SK-N-SH (cell line): ENCODE measurements at regions not wholly inside any gene's neighbourhood (a gene's known extent, or its start where the extent isn't known, plus 50 kb on each side); places are given as distances from the start of the nearest gene placed in this dataset.

Experiments used
- CTCF ChIA-PET: fragments of 300-600, 350-600 bp; formaldehyde crosslinking; extraction: SDS; loops from one replicate; lab custom pipeline; 2021; lab: Yijun Ruan, JAX
- POLR2A ChIA-PET: fragments of 350-600 bp; sonication (Branson Sonifier 250); formaldehyde crosslinking; extraction: SDS; loops from one replicate; lab custom pipeline; 2020; ENCODE audit warnings: antibody characterized with exemption, inconsistent platforms; lab: Yijun Ruan, JAX
- DNase-seq: peaks from one replicate; pipeline ENCODE4 v3.0.0; 2012
- H2AFZ ChIP-seq: fragments of 200-600 bp; sonication (generic); 2 replicates; pipeline ENCODE4 v1.8.1; 2016; ENCODE audit warnings: antibody characterized with exemption, mild to moderate bottlenecking, low read depth
- H3F3A ChIP-seq: fragments of 200-600 bp; sonication (generic); replicated peaks from 2 replicates; pipeline ENCODE3; 2016; ENCODE audit warnings: antibody characterized with exemption, mild to moderate bottlenecking; ENCODE audit not compliant: insufficient read depth
- H3K27ac ChIP-seq, 2 experiments: fragments of 200-500 bp in 1 of 2; fragments of 200-600 bp in 1 of 2; sonication (Bioruptor generic) in 1 of 2; sonication (generic), shearing (Covaris generic) in 1 of 2; 2 replicates each; pipeline versions ENCODE4 v1.5.1 to v1.6.1; 2014 to 2016; ENCODE audit warnings: low read depth in 2 of 2, inconsistent platforms in 1 of 2, low read length in 1 of 2, mild to moderate bottlenecking in 1 of 2, mixed read lengths in 1 of 2
- H3K27me3 ChIP-seq: fragments of 200-600 bp; sonication (generic), shearing (Covaris generic); 2 replicates; pipeline ENCODE4 v1.6.1; 2016; ENCODE audit warnings: mixed run types; ENCODE audit not compliant: insufficient read depth
- H3K36me3 ChIP-seq, 2 experiments: fragments of 200-500 bp in 1 of 2; fragments of 200-600 bp in 1 of 2; sonication (Bioruptor generic) in 1 of 2; sonication (generic) in 1 of 2; replicated peaks in 1 of 2; 2 replicates each; pipeline versions ENCODE3 to v1.5.1; 2014 to 2016; ENCODE audit warnings: low read length in 1 of 2, mild to moderate bottlenecking in 1 of 2; ENCODE audit not compliant: insufficient read depth in 2 of 2, control insufficient read depth in 1 of 2
- H3K4me1 ChIP-seq, 2 experiments: fragments of 200-500 bp in 1 of 2; fragments of 200-600 bp in 1 of 2; sonication (Bioruptor generic) in 1 of 2; sonication (generic), shearing (Covaris generic) in 1 of 2; 2 replicates each; pipeline versions ENCODE4 v1.5.1 to v1.6.1; 2014 to 2016; ENCODE audit warnings: low read depth in 1 of 2, low read length in 1 of 2, mixed run types in 1 of 2; ENCODE audit not compliant: insufficient read depth in 2 of 2, control insufficient read depth in 1 of 2
- H3K4me2 ChIP-seq: fragments of 200-600 bp; sonication (generic), shearing (Covaris generic); 2 replicates; pipeline ENCODE4 v1.6.1; 2017; ENCODE audit warnings: mixed run types
- H3K4me3 ChIP-seq, 2 experiments: fragments of 200-500 bp in 1 of 2; fragments of 200-600 bp in 1 of 2; sonication (Bioruptor generic) in 1 of 2; sonication (generic), shearing (Covaris generic) in 1 of 2; 2 replicates each; pipeline versions ENCODE4 v1.5.1 to v1.8.1; 2014 to 2016; ENCODE audit warnings: low read depth in 2 of 2, inconsistent platforms in 1 of 2, low read length in 1 of 2, mild to moderate bottlenecking in 1 of 2, mixed read lengths in 1 of 2, moderate library complexity in 1 of 2
- H3K79me2 ChIP-seq: fragments of 200-600 bp; sonication (generic); 2 replicates; pipeline ENCODE4 v1.8.1; 2017; ENCODE audit warnings: mild to moderate bottlenecking; ENCODE audit not compliant: insufficient read depth
- H3K9ac ChIP-seq: fragments of 200-600 bp; sonication (generic); 2 replicates; pipeline ENCODE4 v1.6.1; 2017; ENCODE audit warnings: mixed run types
- H3K9me2 ChIP-seq: fragments of 200-600 bp; sonication (generic); 2 replicates; pipeline ENCODE4 v1.6.1; 2017; ENCODE audit warnings: mixed run types
- H3K9me3 ChIP-seq: fragments of 200-600 bp; sonication (generic); 2 replicates; pipeline ENCODE4 v1.6.1; 2017; ENCODE audit warnings: mixed run types, mild to moderate bottlenecking, moderate library complexity
- H4K20me1 ChIP-seq: fragments of 200-600 bp; sonication (generic); 2 replicates; pipeline ENCODE4 v1.6.1; 2017; ENCODE audit warnings: mild to moderate bottlenecking, mixed run types; ENCODE audit not compliant: insufficient read depth
- CHD2 ChIP-seq: fragments of 150-350 bp; IDR thresholded peaks from 2 replicates; pipeline ENCODE4 v1.6.1; 2018; ENCODE audit warnings: low read length; ENCODE audit not compliant: partially characterized antibody
- EZH2phosphoT487 ChIP-seq: fragments of 200-600 bp; sonication (generic); IDR thresholded peaks from 2 replicates; pipeline ENCODE4 v1.6.1; 2017; ENCODE audit warnings: low read depth, mixed run types, mild to moderate bottlenecking, antibody characterized with exemption, moderate library complexity, borderline replicate concordance
- FOXJ3 ChIP-seq: sonication (generic); formaldehyde crosslinking; IDR thresholded peaks from 2 replicates; pipeline ENCODE4 v1.5.1; 2020; ENCODE audit warnings: mild to moderate bottlenecking, missing genetic modification reagents
- GATA2 ChIP-seq: sonication (generic); formaldehyde crosslinking; IDR thresholded peaks from 2 replicates; pipeline ENCODE4 v1.5.0; 2020; ENCODE audit warnings: mild to moderate bottlenecking, missing genetic modification reagents
- MAX ChIP-seq: IDR thresholded peaks from 2 replicates; pipeline ENCODE4 v1.4.0; 2012; ENCODE audit warnings: low read depth
- MEF2A ChIP-seq: IDR thresholded peaks from 2 replicates; pipeline ENCODE4 v1.4.0; 2012; ENCODE audit warnings: low read depth, borderline replicate concordance
- MXI1 ChIP-seq: IDR thresholded peaks from 2 replicates; pipeline ENCODE4 v1.6.1; 2012; ENCODE audit warnings: mild to moderate bottlenecking, low read depth, low read length, improper control_type of control experiment
- PBX3 ChIP-seq: IDR thresholded peaks from 2 replicates; pipeline ENCODE4; 2012
- POLR2AphosphoS5 ChIP-seq: IDR thresholded peaks from 2 replicates; pipeline ENCODE4 v1.6.1; 2012; ENCODE audit warnings: low read depth, low read length
- RCOR1 ChIP-seq: fragments of 150-350 bp; IDR thresholded peaks from 2 replicates; pipeline ENCODE4 v1.6.1; 2017; ENCODE audit warnings: antibody characterized with exemption, low read length
- RFX5 ChIP-seq: IDR thresholded peaks from 2 replicates; pipeline ENCODE4 v1.6.1; 2012; ENCODE audit warnings: mild to moderate bottlenecking, improper control_type of control experiment, low read length
- RXRA ChIP-seq: IDR thresholded peaks from 2 replicates; pipeline ENCODE4 v1.4.0; 2012; ENCODE audit warnings: low read depth, mild to moderate bottlenecking, borderline replicate concordance
- TAF1 ChIP-seq: IDR thresholded peaks from 2 replicates; pipeline ENCODE4 v1.6.1; 2012; ENCODE audit warnings: low read depth, mild to moderate bottlenecking, low read length, moderate library complexity, borderline replicate concordance
- TCF12 ChIP-seq: IDR thresholded peaks from 2 replicates; pipeline ENCODE4 v1.4.0; 2012
- YY1 ChIP-seq: IDR thresholded peaks from 2 replicates; pipeline ENCODE4 v1.4.0; 2012; ENCODE audit warnings: low read depth, mild to moderate bottlenecking
- WGBS: methylation state at CpG from one replicate; pipeline ENCODE4 v1.1.6; 2017; ENCODE audit warnings: low lambda C conversion rate; 5-methylcytosine and 5-hydroxymethylcytosine counted together

DNA sequence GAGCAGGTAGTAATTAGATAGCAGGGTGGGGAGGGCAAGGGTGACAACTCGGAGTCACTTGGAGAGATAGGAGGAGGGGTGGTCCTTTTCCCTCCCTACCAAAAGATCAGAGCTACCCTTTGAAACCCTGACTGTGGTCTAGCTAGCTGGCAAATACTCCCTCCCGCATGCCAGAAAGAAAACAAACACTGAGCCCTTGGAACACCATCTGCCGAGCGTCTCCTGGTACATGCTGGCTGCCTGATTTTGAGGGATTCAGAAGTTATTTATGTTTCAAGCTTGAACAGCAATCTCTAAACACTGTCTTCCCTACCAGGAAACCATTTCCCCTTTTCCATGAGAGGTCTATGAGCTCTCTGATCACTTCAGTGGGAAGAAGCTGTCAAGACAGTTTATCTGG is 291.6 kb upstream of the CFAP20DC start:
- POLR2A ChIA-PET, result no interaction called here
- WGBS, result 70% methylated on average over 4 of the region's 4 CpGs
- H3K9ac ChIP-seq, result no peak overlapping the region
- H3K4me3 ChIP-seq, result no peak overlapping the region
- no peak overlapping the region for H2AFZ ChIP-seq
- no peaks in the 10 kb centered on the region for H3K27me3 ChIP-seq
- no peaks in the 10 kb centered on the region for H3F3A ChIP-seq
- no peak overlapping the region for H3K4me2 ChIP-seq
- no peaks in the 10 kb centered on the region for H3K79me2 ChIP-seq
- TF ChIP-seq CHD2, result no peak
- no peak for TF ChIP-seq GATA2 (CRISPR knock-in tag)
- TF ChIP-seq RCOR1, result no peak
- no peak for TF ChIP-seq RFX5
- TF ChIP-seq POLR2AphosphoS5, result no peak
- TF ChIP-seq TCF12, result no peak
- no peak for DNase-seq
- H3K27ac ChIP-seq, result no peak overlapping the region
- H4K20me1 ChIP-seq, result no peaks in the 10 kb centered on the region
- no peaks in the 10 kb centered on the region for H3K9me2 ChIP-seq
- CTCF ChIA-PET, result interaction anchor here (0.8 kb wide), 1 partner anchor 15 kb away, joined by 3 read pairs; no protein-coding TSS in a partner anchor
- H3K4me1 ChIP-seq, result no peaks in the 10 kb centered on the region
- no peaks in the 10 kb centered on the region for H3K36me3 ChIP-seq
- H3K9me3 ChIP-seq, result no peaks in the 10 kb centered on the region

DNA sequence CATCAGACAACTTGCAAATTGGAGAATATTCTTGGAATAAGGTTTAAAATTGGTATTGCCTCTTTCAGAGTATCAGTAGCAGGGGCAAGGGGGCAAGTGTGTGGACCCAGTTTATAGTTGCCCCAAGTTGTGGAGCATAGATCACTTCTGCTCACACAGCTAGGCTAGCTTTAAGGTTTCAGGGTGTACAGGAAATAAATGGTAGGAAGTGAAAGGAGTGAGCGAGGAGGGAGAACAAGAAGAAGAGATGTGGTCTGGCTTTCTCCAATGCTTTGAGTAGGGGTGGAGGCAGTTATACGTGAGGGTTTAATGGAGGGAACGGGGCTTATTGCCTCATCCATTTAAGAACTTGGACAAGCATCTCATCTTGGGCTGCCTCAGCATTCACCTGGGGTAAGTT is 290.0 kb upstream of the CFAP20DC start:
- WGBS, result 35% methylated on average over 3 of the region's 3 CpGs

More for the DNA sequence above, 290.0 kb upstream of the CFAP20DC start:
- Histone ChIP-seq H3K36me3 (no peaks in the 10 kb centered on the region), H3K27me3 (no peaks in the 10 kb centered on the region), H4K20me1 (no peaks in the 10 kb centered on the region), H3K27ac (no peak overlapping the region), H2AFZ (no peak overlapping the region), H3K4me3 (no peak overlapping the region), H3K79me2 (no peaks in the 10 kb centered on the region), H3K9ac (no peak overlapping the region), H3K9me3 (no peaks in the 10 kb centered on the region), H3F3A (no peaks in the 10 kb centered on the region), H3K9me2 (no peaks in the 10 kb centered on the region), H3K4me1 (no peaks in the 10 kb centered on the region), H3K4me2 (no peak overlapping the region)
- DNase-seq, result no peak
- ChIA-PET CTCF (interaction anchor here (0.6 to 0.9 kb wide), 2 partner anchors 13 to 22 kb away, joined by 3 read pairs; no protein-coding TSS in a partner anchor), POLR2A (no interaction called here)
- TF ChIP-seq MAX, result no peak
- no peak for TF ChIP-seq MEF2A
- no peak for TF ChIP-seq YY1
- TF ChIP-seq RFX5, result no peak
- no peak for TF ChIP-seq PBX3
- TF ChIP-seq EZH2phosphoT487, result no peak
- no peak for TF ChIP-seq MXI1
- TF ChIP-seq FOXJ3, result no peak
- no peak for TF ChIP-seq TAF1
- no peak for TF ChIP-seq RXRA
